HL-60 (cell line): ENCODE measurements at regions not wholly inside any gene's neighbourhood (a gene's known extent, or its start where the extent isn't known, plus 50 kb on each side); places are given as distances from the start of the nearest gene placed in this dataset.
A peak's percentile ranks its signal among the peaks of the same experiment; 100 is the strongest.

Experiments used
- DNase-seq, 2 experiments: peaks; one replicate each; pipeline ENCODE4 v3.0.0-alpha.2; 2010 to 2020; ENCODE audit warnings: low read depth in 1 of 2, low spot score in 1 of 2
- H3K27ac ChIP-seq: fragments of 250-450 bp; sonication (Bioruptor Pico); replicated peaks from 2 replicates; pipeline ENCODE4 v1.5.1; 2020; ENCODE audit warnings: mild to moderate bottlenecking, moderate library complexity
- H3K27me3 ChIP-seq: fragments of 250-450 bp; sonication (Bioruptor Pico); 2 replicates; pipeline ENCODE4 v1.5.1; 2021; ENCODE audit warnings: mild to moderate bottlenecking, moderate library complexity; ENCODE audit not compliant: insufficient read depth, poor library complexity, severe bottlenecking
- H3K4me3 ChIP-seq: replicated peaks from 2 replicates; pipeline ENCODE4 v1.5.1; 2011; ENCODE audit warnings: mild to moderate bottlenecking, control low read depth, low read length; ENCODE audit not compliant: insufficient read depth
- GABPA ChIP-seq: IDR thresholded peaks from 2 replicates; pipeline ENCODE4 v1.6.1; 2012; ENCODE audit warnings: low read depth
- POLR2AphosphoS5 ChIP-seq: IDR thresholded peaks from 2 replicates; pipeline ENCODE4 v1.6.1; 2012; ENCODE audit warnings: low read depth
- REST ChIP-seq: IDR thresholded peaks from 2 replicates; pipeline ENCODE4 v1.6.1; 2012; ENCODE audit warnings: low read depth; ENCODE audit not compliant: insufficient replicate concordance
- SPI1 ChIP-seq: IDR thresholded peaks from 2 replicates; pipeline ENCODE4 v1.6.1; 2012; ENCODE audit warnings: low read depth, mild to moderate bottlenecking, borderline replicate concordance
- TF ChIP-seq, protein P1 (sequence below): IDR thresholded peaks from one replicate; pipeline ENCODE4 v1.5.1; 2011; ENCODE audit warnings: low read length, control low read depth, inconsistent platforms; ENCODE audit not compliant: insufficient read depth

DNA sequence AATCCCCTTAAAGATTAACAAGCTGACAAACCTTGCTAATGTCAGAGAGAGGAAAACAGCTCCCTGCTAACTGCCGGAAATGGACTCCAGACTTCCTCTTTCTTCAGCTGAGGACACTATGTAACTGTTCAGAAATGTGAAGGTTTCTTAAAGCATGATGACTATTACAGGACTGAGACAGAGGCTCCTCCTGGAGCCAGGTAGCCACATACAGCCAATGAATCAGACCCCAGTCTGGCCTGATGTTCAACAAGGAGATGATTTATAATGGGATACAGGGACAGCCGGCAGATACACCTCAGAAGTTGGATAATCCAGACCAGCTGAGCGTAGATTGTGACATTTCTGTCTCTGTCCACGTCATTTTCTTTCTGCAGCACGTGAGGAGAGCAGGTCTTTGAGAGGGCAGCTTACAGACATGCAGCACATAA, 216.2 kb downstream of the HS3ST3A1 start:
- Histone ChIP-seq H3K27me3 (no peaks in the 10 kb centered on the region), H3K4me3 (no peak overlapping the region), H3K27ac (peak overlapping the region; percentile 36)
- TF ChIP-seq, protein P1, sequence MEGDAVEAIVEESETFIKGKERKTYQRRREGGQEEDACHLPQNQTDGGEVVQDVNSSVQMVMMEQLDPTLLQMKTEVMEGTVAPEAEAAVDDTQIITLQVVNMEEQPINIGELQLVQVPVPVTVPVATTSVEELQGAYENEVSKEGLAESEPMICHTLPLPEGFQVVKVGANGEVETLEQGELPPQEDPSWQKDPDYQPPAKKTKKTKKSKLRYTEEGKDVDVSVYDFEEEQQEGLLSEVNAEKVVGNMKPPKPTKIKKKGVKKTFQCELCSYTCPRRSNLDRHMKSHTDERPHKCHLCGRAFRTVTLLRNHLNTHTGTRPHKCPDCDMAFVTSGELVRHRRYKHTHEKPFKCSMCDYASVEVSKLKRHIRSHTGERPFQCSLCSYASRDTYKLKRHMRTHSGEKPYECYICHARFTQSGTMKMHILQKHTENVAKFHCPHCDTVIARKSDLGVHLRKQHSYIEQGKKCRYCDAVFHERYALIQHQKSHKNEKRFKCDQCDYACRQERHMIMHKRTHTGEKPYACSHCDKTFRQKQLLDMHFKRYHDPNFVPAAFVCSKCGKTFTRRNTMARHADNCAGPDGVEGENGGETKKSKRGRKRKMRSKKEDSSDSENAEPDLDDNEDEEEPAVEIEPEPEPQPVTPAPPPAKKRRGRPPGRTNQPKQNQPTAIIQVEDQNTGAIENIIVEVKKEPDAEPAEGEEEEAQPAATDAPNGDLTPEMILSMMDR: no peak
- TF ChIP-seq SPI1 (peak; percentile 96), GABPA (no peak), POLR2AphosphoS5 (no peak), REST (no peak)
- DNase-seq: peak in 1 of 2 experiments; percentile 26

DNA sequence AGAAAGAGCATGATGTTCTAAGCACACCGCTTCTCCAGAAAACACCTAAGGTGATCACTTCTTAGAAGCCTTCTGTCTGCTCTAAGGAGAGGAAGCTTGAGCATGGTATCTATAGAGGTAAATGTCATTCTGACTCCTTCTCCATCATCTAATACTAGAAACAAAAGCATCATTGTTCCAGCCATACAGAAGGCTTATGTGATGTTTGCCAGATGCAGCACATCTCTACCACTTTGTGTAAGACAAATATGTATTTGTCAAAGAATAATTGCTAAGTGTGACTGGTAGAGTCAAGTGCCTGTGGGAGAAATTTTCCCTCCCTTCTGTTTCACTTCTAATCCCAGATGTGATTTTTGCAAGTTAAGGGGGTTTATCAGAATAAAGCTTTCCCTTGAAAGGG, 217.1 kb downstream of the HS3ST3A1 start:
- H3K27ac ChIP-seq: no peak overlapping the region; the same call in 1 of the 2 replicates
- no peak for DNase-seq

DNA sequence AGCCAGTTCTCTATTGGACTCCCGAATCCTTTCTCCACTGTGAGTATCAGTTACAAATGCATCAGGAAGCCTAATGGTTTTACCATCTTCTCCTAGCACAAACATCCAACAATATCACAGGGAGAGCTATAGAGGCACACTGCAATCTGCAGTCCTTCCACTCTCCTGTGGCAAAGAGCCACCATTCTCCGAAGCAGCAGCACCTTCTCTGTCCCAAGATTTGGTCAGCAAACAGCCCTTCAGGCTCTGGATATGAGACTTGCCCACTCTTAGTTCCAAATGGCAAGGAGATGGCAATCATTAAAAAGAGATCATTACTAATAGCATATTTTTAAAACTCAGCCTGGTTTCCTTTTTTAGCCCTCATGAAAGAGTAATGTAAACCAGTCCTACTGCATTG, 223.4 kb downstream of the HS3ST3A1 start:
- H3K4me3 ChIP-seq: no peak overlapping the region
- TF ChIP-seq SPI1 (no peak), GABPA (no peak), POLR2AphosphoS5 (no peak), REST (no peak)
- TF ChIP-seq, protein P1: no peak
- no peaks in the 10 kb centered on the region for H3K27me3 ChIP-seq

More for the DNA sequence above, 217.1 kb downstream of the HS3ST3A1 start:
- Histone ChIP-seq H3K4me3 (no peak overlapping the region), H3K27me3 (no peaks in the 10 kb centered on the region)
- TF ChIP-seq GABPA (no peak), POLR2AphosphoS5 (no peak), SPI1 (no peak), REST (no peak)
- TF ChIP-seq, protein P1: no peak

More for the DNA sequence above, 223.4 kb downstream of the HS3ST3A1 start:
- DNase-seq: no peak
- no peak overlapping the region for H3K27ac ChIP-seq
